GM12878 (cell line): ENCODE measurements at regions not wholly inside any gene's neighbourhood (a gene's known extent, or its start where the extent isn't known, plus 50 kb on each side); places are given as distances from the start of the nearest gene placed in this dataset.

Experiments
- ATF3 ChIP-seq: IDR thresholded peaks from 2 replicates; pipeline ENCODE4 v1.6.1; 2011; ENCODE audit warnings: low read depth, mild to moderate bottlenecking, low read length, moderate library complexity, borderline replicate concordance; ENCODE audit errors: extremely low read depth
- BCLAF1 ChIP-seq: fragments of 450-650 bp; IDR thresholded peaks from 2 replicates; pipeline ENCODE4 v1.6.1; 2017; ENCODE audit warnings: antibody characterized with exemption, mild to moderate bottlenecking, moderate library complexity
- BRCA1 ChIP-seq: IDR thresholded peaks from 2 replicates; pipeline ENCODE4 v1.6.1; 2011; ENCODE audit warnings: low read depth, low read length, improper control_type of control experiment
- CTCF ChIP-seq, 3 experiments: IDR thresholded peaks in 2 of 3; conservative IDR thresholded peaks in 1 of 3; 2 replicates each; pipeline ENCODE4 v1.5.1; 2011; ENCODE audit warnings: low read depth in 3 of 3, low read length in 3 of 3, mild to moderate bottlenecking in 3 of 3, control low read depth in 2 of 3, moderate library complexity in 2 of 3, inconsistent platforms in 1 of 3, mixed read lengths in 1 of 3; ENCODE audit not compliant: control insufficient read depth in 2 of 3, insufficient read depth in 1 of 3; ENCODE audit errors: extremely low read depth in 1 of 3
- EED ChIP-seq: sonication (generic); IDR thresholded peaks from 2 replicates; pipeline ENCODE4 v1.6.1; 2016; ENCODE audit warnings: antibody characterized with exemption, low read depth
- HCFC1 ChIP-seq: fragments of 150-350 bp; IDR thresholded peaks from 2 replicates; pipeline ENCODE4 v1.6.1; 2014; ENCODE audit warnings: low read length
- MYC ChIP-seq: IDR thresholded peaks from 2 replicates; pipeline ENCODE4 v1.6.1; 2011; ENCODE audit warnings: mild to moderate bottlenecking, low read length, moderate library complexity, inconsistent platforms; ENCODE audit not compliant: insufficient read depth, insufficient replicate concordance, insufficient read length, severe bottlenecking
- PKNOX1 ChIP-seq: fragments of 450-650 bp; IDR thresholded peaks from 2 replicates; pipeline ENCODE4 v1.6.1; 2016; ENCODE audit warnings: mild to moderate bottlenecking
- POLR2A ChIP-seq: IDR thresholded peaks from 2 replicates; pipeline ENCODE4 v1.6.1; 2011; ENCODE audit warnings: low read depth, mild to moderate bottlenecking, low read length
- SUZ12 ChIP-seq: fragments of 200-600 bp; sonication (generic); IDR thresholded peaks from one replicate; pipeline ENCODE4 v1.6.1; 2018; ENCODE audit warnings: antibody characterized with exemption, mild to moderate bottlenecking; ENCODE audit not compliant: unreplicated experiment
- TAF1 ChIP-seq: IDR thresholded peaks from 2 replicates; pipeline ENCODE4 v1.6.1; 2011; ENCODE audit warnings: mild to moderate bottlenecking, low read depth, low read length, borderline replicate concordance
- USF2 ChIP-seq: IDR thresholded peaks from 2 replicates; pipeline ENCODE4 v1.6.1; 2011; ENCODE audit warnings: low read depth, low read length, improper control_type of control experiment, borderline replicate concordance
- ZBTB33 ChIP-seq: fragments of 450-650 bp; IDR thresholded peaks from 2 replicates; pipeline ENCODE4 v1.6.1; 2017; ENCODE audit warnings: mild to moderate bottlenecking
- ZNF24 ChIP-seq: fragments of 450-650 bp; IDR thresholded peaks from 2 replicates; pipeline ENCODE4 v1.6.1; 2017; ENCODE audit warnings: antibody characterized with exemption, mild to moderate bottlenecking

- TF ChIP-seq ZBTB33 (no peak), POLR2A (no peak), TAF1 (no peak), CTCF (IDR thresholded peaks at IDR 0.05 in 2 of 3, conservative IDR thresholded peaks at IDR 0.05 in 1 of 3; ENCODE audit: control insufficient read depth in 2 of 3, extremely low read depth in 1 of 3, insufficient read depth in 1 of 3, low read depth in 3 of 3, low read length in 3 of 3) (no peak), BCLAF1 (no peak), MYC (no peak), EED (no peak), ZNF24 (no peak), BRCA1 (no peak), HCFC1 (no peak), PKNOX1 (no peak), SUZ12 (no peak), USF2 (no peak), ATF3 (no peak)
These were observed 423.6 kb upstream of the MDFIC2 start for GRCh38 chr3:70736009-70736408.
